Right ventricle myocardium inferior (tissue), 1 donor: ENCODE measurements at regions not wholly inside any gene's neighbourhood (a gene's known extent, or its start where the extent isn't known, plus 50 kb on each side); places are given as distances from the start of the nearest gene placed in this dataset.
"Not testable (repeated sequence)": the region's sequence is repeated elsewhere in the genome, so short reads cannot be mapped to it uniquely, and the experiment has no call there.

Experiments
- ATAC-seq: fragments of 200-7000 bp; cut with Tn5 transposase; one replicate; pipeline ENCODE4 v1.9.1; 2020; ENCODE audit warnings: mild to moderate bottlenecking, moderate library complexity
- DNase-seq: peaks from one replicate; pipeline ENCODE4 v3.0.0; 2021; ENCODE audit errors: missing footprints
- intact Hi-C: fragments of 100-400 bp; cut with DNase I; formaldehyde crosslinking; loops from one replicate; pipeline ENCODE4 v1.11.0; 2022
- donor health status: DM: no; HTN: yes; CAD: no; lungs with severe emphysema.

- DNase-seq, result no peak
- intact Hi-C loops, result no loop called here
- ATAC-seq, result no peak
These were observed 635.4 kb upstream of the SOX9 start for GRCh38 chr17:71485426-71485825.

- no peak for ATAC-seq
- intact Hi-C loops, result no loop called here
- DNase-seq, result no peak
These were observed 634.6 kb upstream of the SOX9 start for GRCh38 chr17:71486261-71486660.

- ATAC-seq, result no peak
- intact Hi-C loops, result no loop called here
- no peak for DNase-seq
These were observed 632.0 kb upstream of the SOX9 start for GRCh38 chr17:71488851-71489250.

DNA sequence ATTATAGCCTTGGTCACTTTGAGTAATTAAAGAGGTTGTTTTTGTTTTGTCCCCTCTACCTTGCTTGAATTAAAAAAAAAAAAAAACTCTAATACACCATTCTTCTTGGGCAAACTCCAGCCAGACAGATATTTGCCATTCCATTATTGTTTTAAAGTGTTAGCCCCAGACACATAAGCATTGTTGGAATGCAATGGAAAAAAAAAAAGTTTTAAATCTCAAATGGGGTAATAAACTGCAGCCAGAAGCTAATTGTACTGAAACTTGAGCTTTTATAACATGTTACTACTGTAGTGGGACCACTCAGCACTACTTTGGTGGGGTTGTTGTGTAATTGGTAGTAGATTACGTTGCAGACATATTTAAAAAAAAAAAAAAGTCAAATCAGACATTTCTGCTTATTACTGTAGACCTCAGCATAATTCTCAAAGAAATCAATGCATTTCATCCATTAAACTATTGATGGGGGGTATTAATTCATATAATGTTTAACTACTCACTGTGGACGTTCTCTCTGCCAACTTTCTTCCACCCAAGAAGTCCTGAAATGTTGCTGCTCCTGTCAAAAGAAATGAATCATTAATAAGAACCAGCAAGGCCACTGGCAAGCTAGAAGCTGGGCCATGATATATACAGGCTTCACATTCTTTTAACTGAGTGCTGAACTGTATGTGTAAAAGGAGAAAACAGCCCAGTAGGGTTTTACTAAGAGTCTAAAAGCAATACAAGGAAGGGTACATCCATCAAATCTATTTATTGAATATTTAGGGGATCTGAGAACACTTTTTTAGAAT, 626.6 kb upstream of the SOX9 start:
- ATAC-seq (no peak), DNase-seq (no peak)
- intact Hi-C loops, result no loop called here

- ATAC-seq, result no peak
- no peak for DNase-seq
- intact Hi-C loops, result no loop called here
These were observed 625.4 kb upstream of the SOX9 start for GRCh38 chr17:71495420-71495819.

DNA sequence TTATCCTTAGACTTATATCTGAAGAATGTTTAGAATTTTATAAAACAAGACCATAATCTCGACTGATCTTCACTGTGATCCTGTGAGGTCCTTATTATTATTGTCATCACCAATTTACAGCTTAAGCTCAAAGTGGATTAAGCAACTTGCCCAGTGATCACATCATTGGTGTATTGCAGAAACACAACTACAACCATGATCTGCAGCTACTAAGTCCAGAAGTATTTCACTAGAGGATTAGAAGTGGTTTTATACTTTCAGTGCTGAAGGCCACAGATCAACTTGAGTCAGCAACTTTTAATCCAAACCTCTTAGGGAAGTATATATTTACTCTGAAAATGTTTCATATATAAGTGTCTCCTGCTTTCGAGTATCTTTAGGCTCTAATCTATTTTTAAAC, 624.3 kb upstream of the SOX9 start:
- intact Hi-C loops, result no loop called here
- ATAC-seq (no peak), DNase-seq (no peak)

DNA sequence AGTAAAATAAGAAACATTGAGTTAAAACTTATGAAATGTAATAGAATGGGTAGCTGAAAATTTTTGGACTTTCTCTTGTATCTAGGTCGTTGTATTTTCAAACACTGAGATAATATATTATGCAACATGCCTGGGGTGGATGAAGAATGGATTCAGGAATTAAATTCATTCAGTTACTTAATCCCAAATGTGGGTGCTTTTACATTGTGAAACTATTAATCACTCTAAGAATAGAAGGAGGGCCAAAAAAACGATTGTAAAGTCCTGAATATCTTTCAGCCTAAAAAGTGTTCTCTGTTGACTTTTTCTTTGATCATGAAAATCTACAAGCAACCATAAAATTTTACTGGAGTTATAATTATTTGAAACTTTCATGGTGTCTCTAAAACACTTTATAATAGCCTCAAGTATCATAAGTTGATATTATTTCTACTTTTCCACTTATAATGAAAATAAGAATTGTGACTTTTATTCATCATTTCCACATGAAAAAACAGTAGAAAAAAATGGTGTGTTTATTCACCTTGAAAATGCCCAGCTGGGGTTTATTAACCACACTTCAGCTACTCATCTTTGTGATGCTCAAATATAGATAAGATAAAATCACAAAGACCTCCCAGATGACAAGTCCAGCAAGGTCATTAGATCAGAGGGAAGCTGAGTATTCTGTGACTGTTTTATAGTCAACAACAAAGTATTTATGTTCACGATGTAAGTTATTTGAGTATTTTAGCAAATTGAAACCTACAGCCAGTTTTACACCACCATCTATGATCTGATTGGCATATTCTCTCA, 619.9 kb upstream of the SOX9 start:
- intact Hi-C loops, result no loop called here
- DNase-seq (no peak), ATAC-seq (no peak)

DNA sequence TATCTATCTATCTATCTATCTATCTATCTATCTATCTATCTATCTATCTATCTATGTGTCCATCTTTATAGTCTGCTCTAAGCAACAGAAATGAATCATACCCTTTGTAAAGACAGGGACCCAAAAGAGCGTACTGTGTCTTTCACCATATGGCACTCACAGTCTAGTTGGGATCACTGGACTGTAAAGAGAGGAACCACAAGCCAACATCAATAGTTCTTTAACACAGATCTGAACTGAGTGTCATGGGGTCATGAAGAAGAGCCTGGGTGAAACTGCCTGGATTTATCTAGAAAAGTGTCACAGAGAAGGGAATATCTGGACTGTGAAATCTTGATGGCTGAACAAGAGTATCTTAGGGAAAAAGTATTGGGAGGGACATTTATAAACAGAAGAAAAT, 619.1 kb upstream of the SOX9 start:
- no peak for ATAC-seq
- intact Hi-C loops, result no loop called here
- no peak for DNase-seq

DNA sequence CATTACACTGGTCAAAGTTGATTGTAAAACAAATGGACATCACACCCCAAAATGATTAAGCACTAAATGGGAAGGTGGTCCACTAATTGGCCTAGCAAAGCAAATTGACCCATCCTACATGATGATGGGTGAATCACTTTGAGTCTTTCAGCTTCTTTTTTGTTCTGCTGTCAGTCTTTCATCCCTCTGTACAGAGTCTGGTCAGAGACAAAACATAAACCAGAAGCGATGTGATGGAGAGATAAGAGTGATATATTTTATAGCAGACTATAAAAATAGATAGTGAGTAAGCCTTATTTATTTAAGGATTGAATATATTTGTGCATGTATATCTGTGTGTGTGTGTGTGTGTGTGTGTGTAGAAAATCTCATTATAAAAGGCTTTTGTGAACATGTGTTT, 618.4 kb upstream of the SOX9 start:
- ATAC-seq (no peak), DNase-seq (no peak)
- intact Hi-C loops, result no loop called here

DNA sequence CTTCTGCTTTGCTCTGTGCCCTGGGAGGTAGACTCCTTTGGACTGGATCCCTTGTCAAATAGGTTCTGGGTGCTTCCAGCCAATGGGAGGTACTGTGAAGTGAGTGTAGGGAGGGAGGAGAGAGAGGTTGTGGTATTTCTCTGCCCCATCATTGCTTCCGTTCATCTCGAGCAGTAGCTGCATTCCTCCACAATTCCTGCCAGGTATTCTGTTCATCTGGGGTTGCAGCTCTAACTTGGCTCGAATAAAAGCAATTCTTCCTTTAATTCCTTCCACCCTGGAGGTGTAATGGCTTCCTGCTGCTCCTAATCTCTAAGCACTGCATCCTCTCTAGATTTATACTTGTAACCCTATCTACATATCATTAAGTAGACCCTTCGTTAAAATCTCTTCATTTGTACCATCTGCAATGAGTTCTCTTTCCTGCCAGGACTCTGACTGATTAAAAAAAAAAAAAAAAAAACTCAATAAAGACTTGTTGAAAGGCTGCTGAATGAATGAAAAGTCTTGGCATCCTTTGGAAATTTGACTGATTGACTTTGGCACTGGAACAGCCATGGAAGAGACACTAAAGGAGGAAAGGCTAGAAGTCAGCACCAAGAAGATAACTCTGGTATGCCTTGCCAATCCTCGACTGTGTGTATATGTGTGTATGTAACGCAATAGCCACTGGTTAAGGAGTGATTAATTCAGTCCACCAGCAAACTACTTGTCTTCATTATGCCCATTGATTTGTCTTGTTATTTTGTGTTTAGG, 616.9 kb upstream of the SOX9 start:
- ATAC-seq (no peak), DNase-seq (no peak)
- intact Hi-C loops, result no loop called here

DNA sequence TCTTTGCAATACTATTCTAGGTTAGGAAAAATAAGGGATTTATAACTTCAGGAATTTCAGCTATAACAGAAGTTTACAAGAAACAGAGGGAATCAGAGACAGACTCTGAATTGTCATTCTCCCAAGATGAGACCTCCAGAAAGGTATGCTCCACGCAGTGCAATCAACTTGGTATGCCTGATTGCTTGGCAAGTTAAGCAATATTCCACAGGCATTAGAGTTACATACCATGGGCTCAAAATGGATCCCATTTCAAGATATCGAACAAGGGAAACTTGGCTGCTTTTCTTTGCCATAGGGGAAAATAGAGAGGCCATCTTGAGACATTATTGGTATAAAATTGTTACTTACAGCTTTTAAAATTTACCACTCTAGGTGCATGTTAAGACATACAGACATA, 615.6 kb upstream of the SOX9 start:
- intact Hi-C loops, result no loop called here
- ATAC-seq, result no peak
- DNase-seq, result no peak

GRCh38 chr17:71505981-71506380, 614.8 kb upstream of the SOX9 start:
- intact Hi-C loops, result no loop called here
- DNase-seq (no peak), ATAC-seq (no peak)

- ATAC-seq (no peak), DNase-seq (no peak)
- intact Hi-C loops, result no loop called here
These were observed 609.4 kb upstream of the SOX9 start for GRCh38 chr17:71511266-71511995.

- ATAC-seq, intact Hi-C loops, DNase-seq: not testable (repeated sequence)
These were observed 607.1 kb upstream of the SOX9 start for GRCh38 chr17:71513725-71514124.

DNA sequence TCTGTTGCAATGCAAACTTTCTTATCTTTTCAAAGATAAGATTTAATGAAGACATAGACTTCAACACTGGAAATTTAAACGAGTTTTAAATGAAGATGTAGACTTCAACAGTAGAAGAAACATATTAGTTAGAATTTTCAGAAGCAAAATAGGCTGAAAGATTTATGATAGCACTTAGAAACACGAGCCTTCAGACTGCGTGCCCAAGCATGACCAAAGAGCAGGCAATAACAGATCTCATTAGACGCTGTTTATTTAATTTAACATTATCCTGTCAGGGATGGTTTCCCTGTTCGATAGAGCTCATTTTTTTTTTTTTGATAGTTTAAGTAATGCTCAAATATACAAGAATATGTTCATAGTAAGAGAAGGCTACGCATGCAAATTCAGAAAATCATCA, 604.7 kb upstream of the SOX9 start:
- intact Hi-C loops, result no loop called here
- ATAC-seq (no peak), DNase-seq (no peak)

DNA sequence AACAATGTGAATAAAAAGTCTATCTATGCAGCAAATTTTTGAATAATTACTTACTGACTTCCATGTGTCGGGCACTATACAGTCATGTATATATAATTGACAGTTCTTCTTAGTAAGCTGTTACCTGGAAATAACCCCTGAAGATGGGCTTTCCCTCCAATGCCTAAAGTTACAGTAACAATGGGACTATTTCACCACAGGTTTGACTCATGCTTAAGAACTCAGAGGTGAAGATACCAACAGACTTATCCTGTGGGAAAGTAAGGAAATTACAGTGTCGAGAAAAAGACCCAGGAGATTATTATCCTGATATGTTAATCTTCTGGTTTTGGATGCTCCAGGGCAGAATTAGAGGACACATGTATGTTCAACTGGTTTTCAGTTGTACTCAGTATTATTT, 601.5 kb upstream of the SOX9 start:
- ATAC-seq, result no peak
- intact Hi-C loops, result no loop called here
- DNase-seq, result no peak

GRCh38 chr17:71521724-71522123, 599.1 kb upstream of the SOX9 start:
- ATAC-seq (no peak), DNase-seq (no peak)
- intact Hi-C loops, result no loop called here

DNA sequence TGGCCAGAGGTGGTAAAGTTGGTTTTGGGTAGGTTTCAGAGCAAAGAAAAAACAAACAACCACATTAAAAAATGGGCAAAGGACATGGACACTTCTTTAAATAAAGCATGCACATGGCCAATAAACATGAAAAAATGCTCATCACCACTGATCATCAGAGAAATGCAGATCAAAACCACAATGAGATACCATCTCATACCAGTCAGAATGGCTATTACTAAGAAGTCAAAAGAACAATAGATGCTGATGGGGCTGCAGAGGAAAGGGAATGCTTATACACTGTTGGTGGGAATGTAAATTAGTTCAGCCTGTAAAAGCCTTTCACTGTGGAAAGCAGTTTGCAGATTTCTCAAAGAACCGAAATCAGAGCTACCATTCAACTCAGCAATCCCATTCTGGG, 598.4 kb upstream of the SOX9 start:
- intact Hi-C loops, result no loop called here
- ATAC-seq (no peak), DNase-seq (no peak)

DNA sequence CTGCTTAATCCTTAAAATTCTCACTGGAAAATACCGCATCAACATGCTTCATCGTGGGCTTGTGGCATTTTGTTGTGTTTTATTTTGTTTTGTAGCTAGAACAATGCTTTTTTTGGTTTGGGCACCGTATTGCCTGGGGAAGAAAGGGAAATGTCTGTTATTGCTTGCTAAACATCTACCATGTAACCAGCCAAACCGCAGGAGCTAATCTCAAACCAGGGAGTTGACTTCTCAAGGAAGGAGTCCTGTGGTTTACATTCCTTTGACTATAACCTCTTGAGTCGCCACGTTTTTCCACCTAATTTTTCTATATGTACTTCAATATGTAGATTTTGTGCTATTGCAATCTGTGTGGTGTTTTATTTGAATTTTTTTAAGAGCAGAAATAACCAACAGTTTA, 593.5 kb upstream of the SOX9 start:
- ATAC-seq, result no peak
- DNase-seq, result no peak
- intact Hi-C loops, result no loop called here
